ENCODE measurements at regions not wholly inside any gene's neighbourhood (a gene's known extent, or its start where the extent isn't known, plus 50 kb on each side); places are given as distances from the start of the nearest gene placed in this dataset.

GRCh38 chr4:140257461-140258305 is 103.7 kb upstream of the MAML3 start:
- Histone ChIP-seq H3K4me1 (peaks cover 3% of the 10 kb centered on the region), H3K79me2 (no peaks in the 10 kb centered on the region), H3K4me2 (ENCODE audit: low read length) (no peak overlapping the region), H3K9me3 (ENCODE audit: control insufficient read depth, low read length) (no peaks in the 10 kb centered on the region), H3K9ac (no peak overlapping the region), H2AFZ (peak overlapping the region; percentile 34), H3K27me3 (ENCODE audit: control insufficient read depth, insufficient read depth, low read length) (no peaks in the 10 kb centered on the region), H3K4me3 (ENCODE audit: low read depth, low read length) (no peak overlapping the region), H3K27ac (no peak overlapping the region), H3K36me3 (ENCODE audit: control insufficient read depth, insufficient read depth, low read length) (no peaks in the 10 kb centered on the region)
- no peak for TF ChIP-seq CTCF (IDR thresholded peaks at IDR 0.05)

GRCh38 chr4:140256941-140257340 is 103.0 kb upstream of the MAML3 start:
- no peaks in the 10 kb centered on the region for H3K36me3 ChIP-seq (ENCODE audit: control insufficient read depth, insufficient read depth, low read length)
- no peak overlapping the region for H3K9ac ChIP-seq
- no peak overlapping the region for H3K4me3 ChIP-seq (ENCODE audit: low read depth, low read length)
- no peak overlapping the region for H3K4me2 ChIP-seq (ENCODE audit: low read length)
- TF ChIP-seq CTCF (IDR thresholded peaks at IDR 0.05), result no peak
- peak overlapping the region; percentile 42 for H2AFZ ChIP-seq
- peaks cover 3% of the 10 kb centered on the region for H3K4me1 ChIP-seq
- H3K27ac ChIP-seq, result no peak overlapping the region
- no peaks in the 10 kb centered on the region for H3K9me3 ChIP-seq (ENCODE audit: control insufficient read depth, low read length)
- H3K79me2 ChIP-seq, result no peaks in the 10 kb centered on the region
- H3K27me3 ChIP-seq (ENCODE audit: control insufficient read depth, insufficient read depth, low read length), result no peaks in the 10 kb centered on the region

GRCh38 chr4:140256335-140256734 is 102.4 kb upstream of the MAML3 start:
- Histone ChIP-seq H3K4me3 (ENCODE audit: low read depth, low read length) (no peak overlapping the region), H3K9ac (no peak overlapping the region), H3K9me3 (ENCODE audit: control insufficient read depth, low read length) (no peaks in the 10 kb centered on the region), H3K4me2 (ENCODE audit: low read length) (no peak overlapping the region), H3K79me2 (no peaks in the 10 kb centered on the region), H3K27ac (no peak overlapping the region), H3K27me3 (ENCODE audit: control insufficient read depth, insufficient read depth, low read length) (no peaks in the 10 kb centered on the region), H3K4me1 (peaks cover 3% of the 10 kb centered on the region), H3K36me3 (ENCODE audit: control insufficient read depth, insufficient read depth, low read length) (no peaks in the 10 kb centered on the region), H2AFZ (peak overlapping the region; percentile 42)
- no peak for TF ChIP-seq CTCF (IDR thresholded peaks at IDR 0.05)

- Histone ChIP-seq H2AFZ (no peak overlapping the region), H3K9ac (no peak overlapping the region), H3K9me3 (ENCODE audit: control insufficient read depth, low read length) (no peaks in the 10 kb centered on the region), H3K4me1 (peaks cover 3% of the 10 kb centered on the region), H3K27me3 (ENCODE audit: control insufficient read depth, insufficient read depth, low read length) (no peaks in the 10 kb centered on the region), H3K79me2 (no peaks in the 10 kb centered on the region), H3K4me3 (ENCODE audit: low read depth, low read length) (no peak overlapping the region), H3K27ac (no peak overlapping the region), H3K36me3 (ENCODE audit: control insufficient read depth, insufficient read depth, low read length) (no peaks in the 10 kb centered on the region), H3K4me2 (ENCODE audit: low read length) (no peak overlapping the region)
- TF ChIP-seq CTCF (IDR thresholded peaks at IDR 0.05), result no peak
Observed at GRCh38 chr4:140255927-140256326, 101.9 kb upstream of the MAML3 start.

- no peak for TF ChIP-seq CTCF (IDR thresholded peaks at IDR 0.05)
- H3K4me1 ChIP-seq, result peaks cover 3% of the 10 kb centered on the region
- no peak overlapping the region for H3K27ac ChIP-seq
- no peaks in the 10 kb centered on the region for H3K36me3 ChIP-seq (ENCODE audit: control insufficient read depth, insufficient read depth, low read length)
- H3K4me3 ChIP-seq (ENCODE audit: low read depth, low read length), result no peak overlapping the region
- H3K27me3 ChIP-seq (ENCODE audit: control insufficient read depth, insufficient read depth, low read length), result no peaks in the 10 kb centered on the region
- H2AFZ ChIP-seq, result no peak overlapping the region
- no peaks in the 10 kb centered on the region for H3K9me3 ChIP-seq (ENCODE audit: control insufficient read depth, low read length)
- H3K4me2 ChIP-seq (ENCODE audit: low read length), result no peak overlapping the region
- no peak overlapping the region for H3K9ac ChIP-seq
- H3K79me2 ChIP-seq, result no peaks in the 10 kb centered on the region
Observed at GRCh38 chr4:140255467-140255866, 101.5 kb upstream of the MAML3 start.

Data from parathyroid adenoma (tissue), 2 donors.